Stomach (tissue), 4 donors: ENCODE measurements at regions not wholly inside any gene's neighbourhood (a gene's known extent, or its start where the extent isn't known, plus 50 kb on each side); places are given as distances from the start of the nearest gene placed in this dataset.

Experiments
- EP300 ChIP-seq: sonication (generic); formaldehyde crosslinking; IDR thresholded peaks from one replicate; pipeline ENCODE4 v1.6.1; 2017; ENCODE audit warnings: antibody characterized with exemption
- POLR2AphosphoS5 ChIP-seq, 3 donors: sonication (generic); formaldehyde crosslinking; IDR thresholded peaks; one replicate each; pipeline ENCODE4 v1.6.1; 2016; ENCODE audit warnings: antibody characterized with exemption in 3 of 3
- TF ChIP-seq, protein P1 (sequence below), 7 experiments: fragments of 450-650 bp in 4 of 7; fragments of 200-600 bp in 3 of 7; sonication (generic) in 3 of 7; IDR thresholded peaks; one replicate each; pipeline ENCODE4 v1.5.1; 2016 to 2019; ENCODE audit warnings: antibody characterized with exemption in 7 of 7, control low read depth in 2 of 7, mild to moderate bottlenecking in 1 of 7

DNA sequence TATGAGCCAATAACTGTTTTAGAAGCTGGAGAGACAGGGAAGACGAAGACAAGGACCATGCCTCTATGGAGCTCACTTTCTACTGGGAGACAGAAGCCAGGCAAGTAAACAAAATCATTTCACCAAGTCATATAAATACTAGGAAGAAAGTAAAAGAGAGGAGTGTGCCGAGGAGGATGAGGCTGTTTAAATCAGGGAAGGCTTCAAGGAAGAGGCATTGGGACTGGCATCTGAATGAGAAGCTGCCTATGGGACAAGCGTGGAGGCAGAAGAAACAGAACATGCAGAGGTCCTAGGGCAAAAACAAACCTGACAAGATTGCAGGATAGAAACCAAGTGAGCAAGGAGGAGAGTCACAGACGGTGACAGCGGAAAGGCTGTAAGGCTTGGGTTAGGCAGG is 68.1 kb upstream of the CPLX2 start:
- TF ChIP-seq POLR2AphosphoS5 (IDR thresholded peaks at IDR 0.05) (no peak), EP300 (no peak)
- TF ChIP-seq, protein P1, sequence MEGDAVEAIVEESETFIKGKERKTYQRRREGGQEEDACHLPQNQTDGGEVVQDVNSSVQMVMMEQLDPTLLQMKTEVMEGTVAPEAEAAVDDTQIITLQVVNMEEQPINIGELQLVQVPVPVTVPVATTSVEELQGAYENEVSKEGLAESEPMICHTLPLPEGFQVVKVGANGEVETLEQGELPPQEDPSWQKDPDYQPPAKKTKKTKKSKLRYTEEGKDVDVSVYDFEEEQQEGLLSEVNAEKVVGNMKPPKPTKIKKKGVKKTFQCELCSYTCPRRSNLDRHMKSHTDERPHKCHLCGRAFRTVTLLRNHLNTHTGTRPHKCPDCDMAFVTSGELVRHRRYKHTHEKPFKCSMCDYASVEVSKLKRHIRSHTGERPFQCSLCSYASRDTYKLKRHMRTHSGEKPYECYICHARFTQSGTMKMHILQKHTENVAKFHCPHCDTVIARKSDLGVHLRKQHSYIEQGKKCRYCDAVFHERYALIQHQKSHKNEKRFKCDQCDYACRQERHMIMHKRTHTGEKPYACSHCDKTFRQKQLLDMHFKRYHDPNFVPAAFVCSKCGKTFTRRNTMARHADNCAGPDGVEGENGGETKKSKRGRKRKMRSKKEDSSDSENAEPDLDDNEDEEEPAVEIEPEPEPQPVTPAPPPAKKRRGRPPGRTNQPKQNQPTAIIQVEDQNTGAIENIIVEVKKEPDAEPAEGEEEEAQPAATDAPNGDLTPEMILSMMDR (IDR thresholded peaks at IDR 0.05): no peak
